H9 (cell line): ENCODE measurements at regions not wholly inside any gene's neighbourhood (a gene's known extent, or its start where the extent isn't known, plus 50 kb on each side); places are given as distances from the start of the nearest gene placed in this dataset.

Experiments used
- DNase-seq: peaks from one replicate; pipeline ENCODE4 v3.0.0-alpha.2; 2017
- H2AFZ ChIP-seq: one replicate; pipeline ENCODE4 v1.6.1; 2013; ENCODE audit warnings: mild to moderate bottlenecking, low read length, control low read depth, moderate library complexity
- H2AK5ac ChIP-seq: 2 replicates; pipeline ENCODE4 v1.6.1; 2013; ENCODE audit warnings: low read length, control low read depth, mixed read lengths; ENCODE audit not compliant: insufficient read length
- H2BK120ac ChIP-seq: one replicate; pipeline ENCODE4 v1.6.1; 2013; ENCODE audit warnings: low read depth, mild to moderate bottlenecking, low read length, control low read depth, inconsistent platforms; ENCODE audit not compliant: poor library complexity, severe bottlenecking
- H2BK12ac ChIP-seq: 2 replicates; pipeline ENCODE4 v1.6.1; 2013; ENCODE audit warnings: low read length, control low read depth, mixed read lengths, low read depth; ENCODE audit not compliant: insufficient read length
- H2BK15ac ChIP-seq: 2 replicates; pipeline ENCODE4 v1.6.1; 2013; ENCODE audit warnings: low read depth, low read length, control low read depth
- H2BK20ac ChIP-seq: one replicate; pipeline ENCODE4 v1.6.1; 2013; ENCODE audit warnings: low read depth, mild to moderate bottlenecking, low read length, control low read depth, inconsistent platforms; ENCODE audit not compliant: poor library complexity, severe bottlenecking
- H2BK5ac ChIP-seq: 2 replicates; pipeline ENCODE4 v1.6.1; 2013; ENCODE audit warnings: low read length, control low read depth, mixed read lengths; ENCODE audit not compliant: insufficient read length
- H3K14ac ChIP-seq: 2 replicates; pipeline ENCODE4 v1.6.1; 2013; ENCODE audit warnings: low read length, control low read depth; ENCODE audit not compliant: insufficient read depth
- H3K18ac ChIP-seq: 2 replicates; pipeline ENCODE4 v1.6.1; 2013; ENCODE audit warnings: low read depth, mild to moderate bottlenecking, mixed read lengths, low read length, control low read depth; ENCODE audit not compliant: insufficient read length
- H3K23ac ChIP-seq: 2 replicates; pipeline ENCODE4 v1.6.1; 2013; ENCODE audit warnings: low read length, control low read depth, mixed read lengths, low read depth; ENCODE audit not compliant: insufficient read length
- H3K23me2 ChIP-seq: 2 replicates; pipeline ENCODE4 v1.6.1; 2013; ENCODE audit warnings: low read depth, mild to moderate bottlenecking, mixed read lengths, low read length, control low read depth; ENCODE audit not compliant: insufficient read length, poor library complexity, severe bottlenecking
- H3K27ac ChIP-seq: 2 replicates; pipeline ENCODE4 v1.5.1; 2013; ENCODE audit warnings: low read length, control low read depth, mixed read lengths, low read depth; ENCODE audit not compliant: insufficient read length
- H3K27me3 ChIP-seq: 2 replicates; pipeline ENCODE4 v1.6.1; 2013; ENCODE audit warnings: low read length, control low read depth, inconsistent platforms; ENCODE audit not compliant: insufficient read depth
- H3K4ac ChIP-seq: 2 replicates; pipeline ENCODE4 v1.6.1; 2013; ENCODE audit warnings: low read depth, mild to moderate bottlenecking, control low read depth, inconsistent platforms, low read length, moderate library complexity
- H3K4me1 ChIP-seq: 2 replicates; pipeline ENCODE4 v1.6.1; 2013; ENCODE audit warnings: low read length, control low read depth, inconsistent platforms; ENCODE audit not compliant: insufficient read depth
- H3K4me2 ChIP-seq: 2 replicates; pipeline ENCODE4 v1.6.1; 2013; ENCODE audit warnings: low read length, control low read depth, mixed read lengths; ENCODE audit not compliant: insufficient read length, insufficient read depth
- H3K56ac ChIP-seq: 2 replicates; pipeline ENCODE4 v1.6.1; 2013; ENCODE audit warnings: low read depth, mild to moderate bottlenecking, mixed read lengths, low read length, control low read depth; ENCODE audit not compliant: insufficient read length
- H3K79me1 ChIP-seq: 2 replicates; pipeline ENCODE4 v1.6.1; 2013; ENCODE audit warnings: low read depth, mild to moderate bottlenecking, moderate library complexity, low read length, control low read depth, inconsistent platforms; ENCODE audit not compliant: insufficient read depth, poor library complexity, severe bottlenecking
- H3K79me2 ChIP-seq: 2 replicates; pipeline ENCODE4 v1.6.1; 2013; ENCODE audit warnings: low read length, control low read depth, inconsistent platforms; ENCODE audit not compliant: insufficient read depth
- H3K9ac ChIP-seq: 2 replicates; pipeline ENCODE4 v1.6.1; 2013; ENCODE audit warnings: low read length, control low read depth, mixed read lengths; ENCODE audit not compliant: insufficient read length; ENCODE audit errors: extremely low read depth
- H3K9me3 ChIP-seq: one replicate; pipeline ENCODE4 v1.6.1; 2013; ENCODE audit warnings: low read depth, low read length, inconsistent platforms; ENCODE audit not compliant: control insufficient read depth
- H3T11ph ChIP-seq: one replicate; pipeline ENCODE4 v1.6.1; 2013; ENCODE audit warnings: mild to moderate bottlenecking, low read length, control low read depth, inconsistent platforms
- H4K20me1 ChIP-seq: one replicate; pipeline ENCODE4 v1.6.1; 2013; ENCODE audit not compliant: control insufficient read depth, insufficient read length, insufficient read depth
- H4K5ac ChIP-seq: 2 replicates; pipeline ENCODE4 v1.6.1; 2013; ENCODE audit warnings: low read depth, mild to moderate bottlenecking, mixed read lengths, low read length, control low read depth; ENCODE audit not compliant: insufficient read length
- H4K8ac ChIP-seq: replicated peaks from 2 replicates; pipeline ENCODE4 v1.6.1; 2013; ENCODE audit warnings: low read length, control low read depth, mixed read lengths, low read depth; ENCODE audit not compliant: insufficient read length
- H4K91ac ChIP-seq: 2 replicates; pipeline ENCODE4 v1.6.1; 2013; ENCODE audit warnings: low read depth, mild to moderate bottlenecking, moderate library complexity, mixed read lengths, low read length, control low read depth; ENCODE audit not compliant: insufficient read length
- H3K27ac Mint-ChIP-seq, 3 experiments: 2 replicates in 2 of 3; 3 replicates in 1 of 3; pipeline ENCODE4 v1.8.0; 2020 to 2021; ENCODE audit warnings: mixed read lengths in 3 of 3, mild to moderate bottlenecking in 1 of 3, moderate library complexity in 1 of 3
- H3K27me3 Mint-ChIP-seq: 2 replicates; pipeline ENCODE4 v1.8.0; 2021; ENCODE audit warnings: low read depth, mild to moderate bottlenecking, moderate library complexity, mixed read lengths
- H3K36me3 Mint-ChIP-seq, 3 experiments: 2 replicates in 2 of 3; 3 replicates in 1 of 3; pipeline ENCODE4 v1.8.0; 2020 to 2021; ENCODE audit warnings: low read depth in 3 of 3, mixed read lengths in 3 of 3; ENCODE audit not compliant: insufficient read depth in 1 of 3
- H3K4me1 Mint-ChIP-seq, 2 experiments: 2 replicates each; pipeline ENCODE4 v1.8.0; 2020; ENCODE audit warnings: mixed read lengths in 2 of 2
- H3K4me3 Mint-ChIP-seq, 2 experiments: 2 replicates in 1 of 2; 3 replicates in 1 of 2; pipeline ENCODE4 v1.8.0; 2020 to 2021; ENCODE audit warnings: mild to moderate bottlenecking in 2 of 2, mixed read lengths in 2 of 2, moderate library complexity in 1 of 2
- H3K9me3 Mint-ChIP-seq, 2 experiments: 2 replicates in 1 of 2; 3 replicates in 1 of 2; pipeline ENCODE4 v1.8.0; 2020; ENCODE audit warnings: mild to moderate bottlenecking in 2 of 2, mixed read lengths in 2 of 2, moderate library complexity in 1 of 2
- CTCF ChIP-seq: fragments of 200-600 bp; sonication (generic); conservative IDR thresholded peaks from 3 replicates; pipeline ENCODE4 v1.8.0; 2021; ENCODE audit warnings: antibody characterized with exemption, mild to moderate bottlenecking
- WGBS: extraction: QIAGEN DNeasy Blood & Tissue Kit; methylation state at CpG from one replicate; pipeline ENCODE4 v1.1.7; 2013; ENCODE audit warnings: missing lambda C conversion rate, low lambda C conversion rate, mixed read lengths; ENCODE audit not compliant: insufficient read length; ENCODE audit errors: extremely low coverage; 5-methylcytosine and 5-hydroxymethylcytosine counted together

- Histone ChIP-seq H2AK5ac (no peak overlapping the region), H3K14ac (no peak overlapping the region), H3T11ph (no peak overlapping the region), H3K23ac (no peak overlapping the region), H4K5ac (no peak overlapping the region), H4K20me1 (no peaks in the 10 kb centered on the region), H2BK12ac (no peak overlapping the region), H2BK15ac (no peak overlapping the region), H3K9me3 (peaks cover 1% of the 10 kb centered on the region), H3K56ac (no peak overlapping the region), H2AFZ (no peak overlapping the region), H3K4me2 (no peak overlapping the region), H3K79me2 (no peaks in the 10 kb centered on the region), H2BK20ac (no peak overlapping the region), H3K4ac (no peak overlapping the region), H4K8ac (no peak overlapping the region), H3K9ac (no peak overlapping the region), H2BK120ac (no peak overlapping the region), H3K79me1 (no peaks in the 10 kb centered on the region), H4K91ac (no peak overlapping the region), H3K27ac (no peak overlapping the region), H3K18ac (no peak overlapping the region), H3K4me1 (no peaks in the 10 kb centered on the region), H3K23me2 (no peaks in the 10 kb centered on the region), H2BK5ac (no peak overlapping the region), H3K27me3 (no peaks in the 10 kb centered on the region)
- H3K27ac Mint-ChIP-seq, result no peak overlapping the region
- peaks cover 66 to 67% of the 10 kb centered on the region in 2 experiments for H3K9me3 Mint-ChIP-seq
- H3K4me1 Mint-ChIP-seq, result no peaks in the 10 kb centered on the region
- H3K4me3 Mint-ChIP-seq, result no peak overlapping the region
- DNase-seq, result no peak
- H3K27me3 Mint-ChIP-seq, result peaks cover 2% of the 10 kb centered on the region; the same call in 1 of the 2 replicates
- no CpG with 5 or more reads among the region's 7 CpGs for WGBS
- TF ChIP-seq CTCF, result no peak
- peaks cover 14 to 53% (median 46%) of the 10 kb centered on the region in 3 experiments for H3K36me3 Mint-ChIP-seq
Measured at GRCh38 chr5:33102551-33102950, 338.2 kb upstream of the TARS1 start.
